B cell (primary cell): ENCODE measurements at regions not wholly inside any gene's neighbourhood (a gene's known extent, or its start where the extent isn't known, plus 50 kb on each side); places are given as distances from the start of the nearest gene placed in this dataset.

ENCODE experiments used
- ATAC-seq: fragments of 200-7000 bp; cut with Tn5 transposase; one replicate; pipeline ENCODE4 v1.10.0; 2021; ENCODE audit warnings: low read depth, mild to moderate bottlenecking, moderate number of reproducible peaks, moderate library complexity
- CTCF ChIA-PET: fragments of 350-600 bp; sonication (Branson Sonifier 250); formaldehyde crosslinking; loops from one replicate; lab custom pipeline; 2021; ENCODE audit warnings: antibody characterized with exemption, inconsistent platforms; lab: Charles Lee
- POLR2A ChIA-PET: fragments of 350-600 bp; sonication (Branson Sonifier 250); formaldehyde crosslinking; loops from one replicate; lab custom pipeline; 2021; ENCODE audit warnings: antibody characterized with exemption; lab: Charles Lee
- DNase-seq: peaks from one replicate; pipeline ENCODE4 v3.0.0; 2013
- H2AFZ ChIP-seq: 2 replicates; pipeline ENCODE4 v1.6.1; 2012; ENCODE audit warnings: mild to moderate bottlenecking, low read depth, low read length; ENCODE audit not compliant: insufficient read depth, poor library complexity, severe bottlenecking
- H3K27ac ChIP-seq, 2 donors: 1 replicate in 1 of 2; 2 replicates in 1 of 2; pipeline ENCODE4 v1.5.1; 2012 to 2013; ENCODE audit warnings: low read length in 2 of 2, mild to moderate bottlenecking in 2 of 2, moderate library complexity in 1 of 2
- H3K27me3 ChIP-seq, 4 experiments: fragments of 200-600 bp in 1 of 4; sonication (generic) in 1 of 4; replicated peaks in 1 of 4; 1 replicate in 2 of 4; 2 replicates in 2 of 4; pipeline versions ENCODE4 v1.6.1 to v1.7.0; 2013 to 2016; ENCODE audit warnings: low read length in 3 of 4, mild to moderate bottlenecking in 2 of 4, mixed read lengths in 1 of 4, moderate library complexity in 1 of 4; ENCODE audit not compliant: insufficient read depth in 4 of 4, control insufficient read depth in 3 of 4; ENCODE audit errors: control extremely low read depth in 1 of 4
- H3K36me3 ChIP-seq, 2 experiments: replicated peaks in 1 of 2; 1 replicate in 1 of 2; 2 replicates in 1 of 2; pipeline versions ENCODE4 v1.6.1 to v1.7.1; 2013; ENCODE audit warnings: low read length in 1 of 2; ENCODE audit not compliant: insufficient read depth in 2 of 2, control insufficient read depth in 1 of 2; ENCODE audit errors: control extremely low read depth in 1 of 2, extremely low read depth in 1 of 2
- H3K4me1 ChIP-seq, 2 donors: fragments of 200-600 bp in 1 of 2; sonication (generic) in 1 of 2; 1 replicate in 1 of 2; 2 replicates in 1 of 2; pipeline versions ENCODE4 v1.5.1 to v1.6.1; 2013 to 2017; ENCODE audit warnings: low read length in 2 of 2; ENCODE audit not compliant: control insufficient read depth in 2 of 2, insufficient read depth in 2 of 2
- H3K4me2 ChIP-seq: replicated peaks from 2 replicates; pipeline ENCODE3; 2012; ENCODE audit warnings: mild to moderate bottlenecking, low read depth, low read length; ENCODE audit not compliant: poor library complexity, severe bottlenecking
- H3K4me3 ChIP-seq, 5 experiments: fragments of 200-600 bp in 1 of 5; sonication (generic) in 1 of 5; 1 replicate in 3 of 5; 2 replicates in 2 of 5; pipeline versions ENCODE4 v1.5.1 to v1.7.0; 2011 to 2016; ENCODE audit warnings: low read length in 4 of 5, mild to moderate bottlenecking in 4 of 5, low read depth in 2 of 5, control low read depth in 1 of 5, moderate library complexity in 1 of 5; ENCODE audit not compliant: insufficient read depth in 1 of 5; ENCODE audit errors: control extremely low read depth in 1 of 5, extremely low read depth in 1 of 5
- H3K79me2 ChIP-seq: fragments of 200-600 bp; sonication (generic); one replicate; pipeline ENCODE4 v1.6.0; 2016; ENCODE audit warnings: low read length; ENCODE audit not compliant: control insufficient read depth, insufficient read depth
- H3K9ac ChIP-seq: fragments of 200-600 bp; sonication (generic); 2 replicates; pipeline ENCODE4 v1.6.1; 2017; ENCODE audit warnings: mild to moderate bottlenecking, low read length, moderate library complexity
- H3K9me3 ChIP-seq, 3 donors: one replicate each; pipeline versions ENCODE4 v1.6.1 to v1.7.1; 2013; ENCODE audit warnings: low read length in 2 of 3; ENCODE audit not compliant: control insufficient read depth in 2 of 3, insufficient read depth in 1 of 3; ENCODE audit errors: control extremely low read depth in 1 of 3
- H4K20me1 ChIP-seq: 2 replicates; pipeline ENCODE4 v1.6.0; 2012; ENCODE audit warnings: mild to moderate bottlenecking, low read length; ENCODE audit not compliant: insufficient read depth, control insufficient read depth, poor library complexity, severe bottlenecking
- H3K27ac Mint-ChIP-seq: one replicate; pipeline ENCODE4 v1.8.0; 2021; ENCODE audit warnings: mixed read lengths
- H3K27me3 Mint-ChIP-seq: one replicate; pipeline ENCODE4 v1.8.0; 2021; ENCODE audit warnings: mixed read lengths
- H3K4me1 Mint-ChIP-seq: one replicate; pipeline ENCODE4 v1.8.0; 2021; ENCODE audit warnings: mixed read lengths
- H3K4me3 Mint-ChIP-seq: one replicate; pipeline ENCODE4 v1.8.0; 2021; ENCODE audit warnings: mixed read lengths
- H3K9me3 Mint-ChIP-seq: one replicate; pipeline ENCODE4 v1.8.0; 2022; ENCODE audit warnings: mixed read lengths; ENCODE audit not compliant: insufficient read depth
- EZH2 ChIP-seq: IDR thresholded peaks from 2 replicates; pipeline ENCODE4 v1.6.1; 2012; ENCODE audit warnings: borderline replicate concordance, low read depth, mild to moderate bottlenecking, moderate library complexity, low read length; ENCODE audit not compliant: insufficient read depth, poor library complexity, severe bottlenecking
- WGBS: methylation state at CpG from one replicate; pipeline ENCODE4 v1.1.5; 2013; ENCODE audit warnings: missing lambda C conversion rate; ENCODE audit not compliant: insufficient coverage; 5-methylcytosine and 5-hydroxymethylcytosine counted together
- intact Hi-C: fragments of 100-400 bp; cut with micrococcal nuclease; formaldehyde crosslinking; loops from one replicate; pipeline ENCODE4 v1.10.0; 2022
- TF ChIP-seq, protein P1 (sequence below): fragments of 200-600 bp; IDR thresholded peaks from one replicate; pipeline ENCODE4 v1.8.0; 2022; ENCODE audit warnings: antibody characterized with exemption, mild to moderate bottlenecking

DNA sequence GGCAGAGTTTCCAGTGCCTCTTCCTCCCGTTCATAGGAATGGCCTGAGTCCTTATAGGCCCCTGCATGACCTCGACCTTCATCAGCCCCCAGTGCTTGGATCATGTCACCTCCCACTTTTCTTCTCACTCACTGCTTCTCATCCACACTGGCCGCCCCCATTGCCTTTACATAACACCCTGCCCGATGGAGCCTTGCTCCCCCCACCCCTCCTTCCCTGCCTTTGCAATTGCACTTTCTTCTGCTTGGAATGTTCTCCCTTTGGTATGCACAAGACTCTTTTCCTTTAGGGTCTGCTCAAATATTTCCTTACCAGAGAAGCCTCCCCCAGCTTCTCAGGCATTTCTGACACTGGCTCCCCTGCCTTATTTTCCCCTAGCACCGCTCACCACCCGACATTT is 125.2 kb upstream of the KCNJ6 start:
- H3K4me1 ChIP-seq: no peaks in the 10 kb centered on the region
- no peaks in the 10 kb centered on the region for H3K36me3 ChIP-seq
- H3K4me2 ChIP-seq: no peak overlapping the region
- TF ChIP-seq EZH2: no peak
- TF ChIP-seq, protein P1, sequence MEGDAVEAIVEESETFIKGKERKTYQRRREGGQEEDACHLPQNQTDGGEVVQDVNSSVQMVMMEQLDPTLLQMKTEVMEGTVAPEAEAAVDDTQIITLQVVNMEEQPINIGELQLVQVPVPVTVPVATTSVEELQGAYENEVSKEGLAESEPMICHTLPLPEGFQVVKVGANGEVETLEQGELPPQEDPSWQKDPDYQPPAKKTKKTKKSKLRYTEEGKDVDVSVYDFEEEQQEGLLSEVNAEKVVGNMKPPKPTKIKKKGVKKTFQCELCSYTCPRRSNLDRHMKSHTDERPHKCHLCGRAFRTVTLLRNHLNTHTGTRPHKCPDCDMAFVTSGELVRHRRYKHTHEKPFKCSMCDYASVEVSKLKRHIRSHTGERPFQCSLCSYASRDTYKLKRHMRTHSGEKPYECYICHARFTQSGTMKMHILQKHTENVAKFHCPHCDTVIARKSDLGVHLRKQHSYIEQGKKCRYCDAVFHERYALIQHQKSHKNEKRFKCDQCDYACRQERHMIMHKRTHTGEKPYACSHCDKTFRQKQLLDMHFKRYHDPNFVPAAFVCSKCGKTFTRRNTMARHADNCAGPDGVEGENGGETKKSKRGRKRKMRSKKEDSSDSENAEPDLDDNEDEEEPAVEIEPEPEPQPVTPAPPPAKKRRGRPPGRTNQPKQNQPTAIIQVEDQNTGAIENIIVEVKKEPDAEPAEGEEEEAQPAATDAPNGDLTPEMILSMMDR: no peak
- DNase-seq (no peak), ATAC-seq (no peak)
- Mint-ChIP-seq H3K9me3 (no peaks in the 10 kb centered on the region), H3K27me3 (peaks cover 3% of the 10 kb centered on the region), H3K4me1 (no peaks in the 10 kb centered on the region), H3K4me3 (no peak overlapping the region), H3K27ac (no peak overlapping the region)
- POLR2A ChIA-PET: no interaction called here
- no peaks in the 10 kb centered on the region for H3K9me3 ChIP-seq
- H3K27me3 ChIP-seq: no peaks in the 10 kb centered on the region
- no peak overlapping the region for H3K27ac ChIP-seq
- no peak overlapping the region for H3K4me3 ChIP-seq
- CTCF ChIA-PET: no interaction called here
- H3K9ac ChIP-seq: no peak overlapping the region
- intact Hi-C loops: no loop called here
- H4K20me1 ChIP-seq: no peaks in the 10 kb centered on the region
- no peak overlapping the region for H2AFZ ChIP-seq
- WGBS: 49% methylated on average over 4 of the region's 6 CpGs
- H3K79me2 ChIP-seq: no peaks in the 10 kb centered on the region

DNA sequence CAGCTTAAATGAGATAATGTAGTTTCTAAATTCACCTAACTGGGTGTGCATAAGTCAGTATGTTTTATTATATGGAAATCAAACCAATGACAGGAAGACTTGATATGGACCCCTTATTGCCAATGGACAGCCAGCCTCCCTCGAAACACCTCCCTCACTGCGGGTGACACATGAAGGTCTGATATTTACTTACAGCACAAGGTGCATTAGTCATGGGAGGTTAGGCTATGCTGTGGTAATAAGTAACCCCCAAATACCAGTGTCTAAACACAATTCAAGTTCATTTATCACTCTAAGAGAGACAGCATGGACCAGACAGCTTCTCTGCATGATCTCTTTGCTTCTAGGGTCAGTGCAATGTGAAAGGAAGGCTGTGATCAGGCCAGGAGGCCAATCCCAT is 126.0 kb upstream of the KCNJ6 start:
- no peaks in the 10 kb centered on the region for H3K79me2 ChIP-seq
- no peaks in the 10 kb centered on the region for H3K27me3 ChIP-seq
- no peak overlapping the region for H3K27ac Mint-ChIP-seq
- no peaks in the 10 kb centered on the region for H3K36me3 ChIP-seq
- no peak overlapping the region for H3K27ac ChIP-seq
- H3K27me3 Mint-ChIP-seq: peaks cover 3% of the 10 kb centered on the region
- H4K20me1 ChIP-seq: no peaks in the 10 kb centered on the region
- DNase-seq: no peak
- H3K9me3 ChIP-seq: no peaks in the 10 kb centered on the region
- no peak overlapping the region for H2AFZ ChIP-seq
- TF ChIP-seq EZH2: no peak
- TF ChIP-seq, protein P1: no peak
- WGBS: no CpG with 5 or more reads among the region's 2 CpGs
- no peak for ATAC-seq
- H3K4me1 ChIP-seq: no peaks in the 10 kb centered on the region
- ChIA-PET CTCF (no interaction called here), POLR2A (no interaction called here)
- no peak overlapping the region for H3K4me2 ChIP-seq
- intact Hi-C loops: no loop called here
- no peaks in the 10 kb centered on the region for H3K4me1 Mint-ChIP-seq
- no peak overlapping the region for H3K4me3 ChIP-seq
- no peak overlapping the region for H3K9ac ChIP-seq
- no peaks in the 10 kb centered on the region for H3K9me3 Mint-ChIP-seq
- no peak overlapping the region for H3K4me3 Mint-ChIP-seq
